NCI-H2107 treated with DMSO at 0.1 percent for 48 hours (cell line): ENCODE measurements at regions not wholly inside any gene's neighbourhood (a gene's known extent, or its start where the extent isn't known, plus 50 kb on each side); places are given as distances from the start of the nearest gene placed in this dataset.
"Not testable (repeated sequence)": the region's sequence is repeated elsewhere in the genome, so short reads cannot be mapped to it uniquely, and the experiment has no call there.

ENCODE experiments used
- DNase-seq: peaks from one replicate; lab custom pipeline; 2025; ENCODE audit not compliant: unreplicated experiment; lab: John Stamatoyannopoulos, UW

GRCh38 chr10:131823601-131824099 lies 77.2 kb upstream of the PPP2R2D start:
- DNase-seq = not testable (repeated sequence)

DNA sequence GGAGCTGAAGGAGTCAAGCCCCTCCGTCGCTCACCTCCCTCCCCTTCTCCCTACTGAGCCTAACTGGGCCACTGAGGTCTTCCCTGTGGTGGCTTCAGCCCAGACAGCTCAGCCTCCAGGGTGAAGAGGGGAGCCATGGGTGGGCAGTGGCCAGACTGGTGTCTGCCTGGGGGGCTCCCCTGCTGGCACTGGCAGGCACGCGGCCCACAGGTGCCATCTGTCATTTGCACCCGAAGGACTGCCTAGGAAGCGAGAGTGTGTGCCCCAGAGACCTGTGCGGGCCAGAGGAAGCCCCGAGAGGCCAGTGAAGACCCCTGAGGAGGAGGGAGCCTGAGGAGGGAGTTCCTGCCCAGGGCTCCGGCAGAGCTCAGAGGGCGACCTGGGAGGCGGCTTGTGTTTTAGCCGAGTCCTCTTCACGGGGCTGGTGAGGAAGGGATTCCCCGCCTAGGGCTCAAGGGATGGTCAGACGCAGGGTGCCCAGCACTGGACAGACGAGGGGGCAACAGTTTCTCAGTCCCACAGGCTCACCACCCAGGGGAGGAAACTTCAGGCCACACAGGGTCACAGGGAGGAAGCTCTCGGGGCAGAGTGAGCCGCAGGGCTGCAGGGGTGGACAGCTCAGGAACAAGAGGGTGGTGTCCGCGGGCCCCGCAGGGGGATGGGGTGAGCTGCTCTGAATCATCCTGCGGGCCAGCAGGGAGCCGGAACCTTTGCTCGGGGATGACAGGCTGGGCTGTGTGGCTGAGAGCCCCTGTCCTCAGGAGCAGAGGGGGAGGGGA lies 76.2 kb upstream of the PPP2R2D start:
- DNase-seq = no peak

- peak; percentile 6 for DNase-seq
Measured at GRCh38 chr10:131825150-131825848, 75.5 kb upstream of the PPP2R2D start.

- no peak for DNase-seq
Measured at GRCh38 chr10:131825960-131826650, 74.7 kb upstream of the PPP2R2D start.

DNA sequence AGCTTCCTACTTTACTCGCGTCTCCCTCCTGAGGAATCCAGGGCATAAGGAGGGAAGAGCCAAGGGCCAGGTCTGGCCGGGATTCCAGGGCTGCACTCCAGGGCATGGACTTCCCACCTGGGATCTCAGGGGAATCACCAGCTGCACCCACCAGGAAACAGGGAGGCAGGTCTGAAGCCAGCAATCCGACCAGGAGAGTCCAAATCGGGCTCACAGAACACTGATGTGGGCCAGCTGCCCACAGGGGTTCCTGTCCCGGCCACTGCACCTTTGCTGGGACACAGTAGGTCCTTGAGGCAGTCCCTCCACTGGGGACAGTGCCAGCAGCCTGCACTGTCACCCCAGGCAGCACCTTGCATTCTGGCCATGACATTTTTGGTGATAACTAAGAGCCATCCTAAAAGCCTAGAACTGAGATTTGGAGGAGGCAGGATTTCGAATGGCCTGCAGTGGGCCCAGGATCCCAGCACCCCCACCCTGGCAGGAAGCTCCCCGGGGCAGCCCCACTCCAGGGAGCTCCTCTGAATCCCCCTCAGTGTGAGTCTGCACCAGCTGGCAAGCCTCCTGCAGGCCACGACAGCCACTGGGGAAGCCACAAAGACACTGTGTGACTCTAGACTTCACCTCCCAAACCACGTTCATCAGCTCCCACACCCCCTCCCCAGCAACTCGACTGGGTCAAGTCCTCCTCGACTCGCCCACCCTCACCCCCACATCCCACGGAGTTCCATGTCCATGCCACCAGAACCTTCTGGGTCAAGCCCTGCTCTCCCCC lies 71.5 kb upstream of the PPP2R2D start:
- DNase-seq = no peak

- no peak for DNase-seq
Measured at GRCh38 chr10:131830446-131831130, 70.2 kb upstream of the PPP2R2D start.

DNA sequence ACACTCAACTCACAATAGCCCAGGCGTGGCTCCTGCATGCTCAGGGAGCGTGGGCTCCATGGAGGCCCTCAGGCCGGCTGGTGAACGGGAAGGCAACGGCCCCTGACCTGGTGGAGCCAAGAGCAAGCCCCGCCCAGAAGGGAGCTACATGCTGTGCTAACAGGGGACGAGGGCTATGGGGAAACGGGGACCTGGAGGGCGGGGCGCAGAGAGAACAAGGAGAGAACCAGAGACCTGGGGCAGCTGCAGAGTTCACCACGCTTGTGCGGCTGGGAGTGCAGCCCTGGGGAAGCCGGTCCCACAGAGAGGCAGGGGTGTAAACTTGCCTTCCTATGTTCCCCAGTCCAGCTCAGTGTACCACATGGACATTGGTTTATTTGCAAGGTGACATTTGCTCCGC lies 69.2 kb upstream of the PPP2R2D start:
- no peak for DNase-seq

- DNase-seq = no peak
Measured at GRCh38 chr10:131832056-131832685, 68.6 kb upstream of the PPP2R2D start.

- no peak for DNase-seq
Measured at GRCh38 chr10:131833013-131833412, 67.8 kb upstream of the PPP2R2D start.

GRCh38 chr10:131833446-131834080 lies 67.2 kb upstream of the PPP2R2D start:
- no peak for DNase-seq

GRCh38 chr10:131834152-131834810 lies 66.5 kb upstream of the PPP2R2D start:
- DNase-seq = no peak

- no peak for DNase-seq
Measured at GRCh38 chr10:131838966-131839742, 61.7 kb upstream of the PPP2R2D start.

- not testable (repeated sequence) for DNase-seq
Measured at GRCh38 chr10:131839880-131840787, 60.7 kb upstream of the PPP2R2D start.

- DNase-seq = no peak
Measured at GRCh38 chr10:131840788-131841118, 60.1 kb upstream of the PPP2R2D start.

DNA sequence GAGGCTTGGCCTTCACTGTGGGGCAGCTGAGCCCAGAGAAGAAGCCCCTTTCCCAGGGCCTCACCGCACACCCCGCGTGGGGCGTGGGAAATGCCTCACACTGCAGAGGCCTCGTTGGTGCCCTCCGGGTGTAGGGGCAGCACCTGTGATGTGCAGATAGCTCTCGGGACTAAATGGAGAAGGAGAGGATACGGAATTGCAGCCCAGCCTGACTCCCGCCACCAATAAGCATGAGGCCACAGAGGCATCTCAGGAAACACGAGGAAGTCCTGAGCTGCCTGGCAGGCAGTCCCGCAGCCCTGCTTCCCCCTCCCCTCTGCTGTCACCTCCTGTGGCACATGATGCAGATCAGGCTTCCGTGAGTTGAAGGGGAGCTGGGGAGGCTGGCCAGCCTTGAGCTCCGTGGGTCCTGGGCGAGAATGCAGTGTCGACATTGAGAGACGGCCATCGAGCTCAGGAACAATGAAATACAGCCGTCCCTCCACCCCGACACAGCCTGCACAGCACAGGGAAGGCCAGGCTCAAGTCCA lies 59.6 kb upstream of the PPP2R2D start:
- DNase-seq = no peak

DNA sequence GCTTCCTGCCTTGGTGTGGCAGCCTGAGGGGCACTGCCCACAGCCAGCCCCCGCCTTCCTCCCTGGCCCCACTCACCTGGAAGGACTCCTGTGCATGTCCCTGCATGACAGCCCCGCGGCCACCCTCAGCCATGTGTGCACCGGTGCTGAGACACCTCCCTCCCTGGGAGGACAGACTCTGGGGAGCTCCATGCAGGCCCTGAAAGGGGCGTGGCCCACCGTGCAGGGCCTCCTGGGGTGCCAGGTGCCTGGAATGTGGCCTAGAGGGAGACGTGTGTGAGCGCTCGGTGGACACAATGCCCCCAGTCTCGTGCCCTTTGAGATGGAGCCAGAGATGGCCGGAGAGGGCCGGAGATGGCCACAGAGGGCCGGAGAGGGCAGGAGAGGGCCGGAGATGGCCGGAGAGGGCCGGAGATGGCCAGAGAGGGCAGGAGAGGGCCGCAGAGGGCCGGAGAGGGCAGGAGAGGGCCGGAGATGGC lies 59.1 kb upstream of the PPP2R2D start:
- no peak for DNase-seq
